HG02798 (cell line): ENCODE measurements at regions not wholly inside any gene's neighbourhood (a gene's known extent, or its start where the extent isn't known, plus 50 kb on each side); places are given as distances from the start of the nearest gene placed in this dataset.
"Not testable (repeated sequence)": the region's sequence is repeated elsewhere in the genome, so short reads cannot be mapped to it uniquely, and the experiment has no call there.

Experiments
- ATAC-seq: cut with Tn5 transposase; IDR thresholded peaks from one replicate; pipeline ENCODE4 v1.9.1; 2021; ENCODE audit warnings: mild to moderate bottlenecking; ENCODE audit not compliant: unreplicated experiment, poor library complexity

DNA sequence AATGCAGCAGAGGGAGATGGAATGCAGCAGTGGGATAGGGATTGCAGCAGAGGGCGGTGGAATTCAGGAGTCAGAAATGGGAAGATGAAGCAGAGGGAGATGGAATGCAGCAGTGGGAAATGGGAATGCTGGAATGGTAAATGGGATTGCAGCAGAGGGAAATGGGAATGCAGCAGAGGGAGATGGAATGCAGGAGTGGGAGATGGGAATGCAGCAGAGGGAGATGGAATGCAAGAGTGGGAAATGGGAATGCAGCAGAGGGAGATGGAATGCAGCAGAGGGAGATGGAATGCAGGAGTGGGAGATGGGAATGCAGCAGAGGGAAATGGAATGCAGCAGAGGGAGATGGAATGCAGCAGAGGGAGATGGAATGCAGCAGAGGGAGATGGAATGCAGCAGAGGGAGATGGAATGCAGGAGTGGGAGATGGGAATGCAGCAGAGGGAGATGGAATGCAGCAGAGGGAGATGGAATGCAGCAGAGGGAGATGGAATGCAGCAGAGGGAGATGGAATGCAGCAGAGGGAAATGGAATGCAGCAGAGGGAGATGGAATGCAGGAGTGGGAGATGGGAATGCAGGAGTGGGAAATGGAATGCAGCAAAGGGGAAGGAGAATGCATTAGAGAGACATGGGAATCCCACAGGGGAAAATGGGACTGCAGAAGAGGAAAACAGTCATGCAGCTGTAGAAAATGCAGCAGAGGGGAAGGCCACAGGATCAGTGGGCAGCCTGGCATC, 329.8 kb downstream of the EMP1 start:
- not testable (repeated sequence) for ATAC-seq

DNA sequence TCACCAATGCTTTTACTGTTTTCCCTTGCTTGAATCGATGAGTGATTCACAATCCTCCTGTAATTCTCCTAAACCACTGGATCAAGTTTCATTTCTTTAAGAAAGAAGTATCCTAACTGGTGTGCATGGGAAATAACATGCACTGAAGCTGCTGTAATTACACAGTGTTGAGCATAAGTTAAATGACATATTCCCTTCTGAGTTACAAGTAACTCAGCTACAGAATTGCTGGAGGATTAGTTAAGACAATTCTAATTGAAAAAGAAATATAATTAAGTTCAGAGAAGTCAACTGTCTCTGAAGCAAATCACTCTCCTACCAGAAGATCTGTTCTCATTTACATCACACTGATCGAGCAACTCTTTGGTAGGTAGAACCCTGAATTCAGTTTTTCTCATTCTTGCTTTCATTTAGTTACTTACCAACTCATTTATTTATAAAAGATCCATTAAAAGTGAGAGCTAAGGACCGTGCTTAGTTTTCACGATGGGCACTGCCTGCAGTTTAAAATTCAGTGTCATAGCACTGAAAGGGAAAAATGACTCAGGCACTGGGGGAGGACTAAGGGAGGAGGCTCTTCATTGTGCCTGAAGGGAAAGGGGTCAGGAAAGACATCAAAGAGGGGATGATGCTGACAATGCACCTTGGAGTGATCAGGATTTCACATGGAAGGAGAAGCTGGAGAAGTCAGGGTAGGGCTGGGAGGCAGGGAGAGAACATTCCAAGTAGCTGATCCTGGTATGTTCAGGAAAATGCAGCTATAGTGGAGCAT, 327.2 kb downstream of the EMP1 start:
- no peak for ATAC-seq

DNA sequence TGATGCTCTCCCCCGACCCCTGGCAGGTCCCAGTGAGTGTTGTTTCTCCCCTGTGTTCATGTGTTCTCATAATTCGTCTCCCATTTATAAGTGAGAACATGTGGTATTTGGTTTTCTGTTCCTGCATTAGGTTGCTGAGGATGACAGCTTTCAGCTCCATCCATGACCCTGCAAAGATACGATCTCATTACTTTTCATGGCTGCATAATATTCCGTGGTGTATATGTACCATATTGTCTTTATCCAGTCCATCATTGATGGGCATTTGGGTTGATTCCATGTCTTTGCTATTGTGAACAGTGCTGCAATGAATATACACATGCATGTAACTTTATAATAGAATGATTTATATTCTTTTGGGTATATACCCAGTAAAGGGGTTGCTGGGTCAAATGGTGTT, 321.5 kb downstream of the EMP1 start:
- ATAC-seq: not testable (repeated sequence)

- no peak for ATAC-seq
These were observed 313.2 kb downstream of the EMP1 start for GRCh38 chr12:13509740-13510139.

GRCh38 chr12:13505636-13506035, 309.1 kb downstream of the EMP1 start:
- ATAC-seq: no peak

DNA sequence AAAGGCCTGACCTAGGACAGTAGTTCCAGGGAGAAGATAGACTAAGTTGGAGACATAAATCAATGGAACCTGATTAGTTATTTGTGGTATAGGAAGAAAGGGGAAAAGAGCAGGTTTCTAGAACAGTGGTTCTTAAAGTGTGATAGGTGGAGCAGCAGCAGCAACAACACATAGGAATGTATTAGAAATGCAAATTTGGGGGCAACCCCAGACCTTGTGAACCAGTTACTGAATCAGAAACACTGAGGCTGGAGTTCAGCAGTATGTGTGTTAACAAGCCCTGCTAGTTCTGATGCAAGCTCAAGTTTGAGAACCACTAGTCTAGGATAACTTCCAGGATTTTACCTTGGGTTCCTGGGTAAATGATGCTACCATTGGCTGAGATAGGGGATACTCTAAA, 308.7 kb downstream of the EMP1 start:
- ATAC-seq: no peak

DNA sequence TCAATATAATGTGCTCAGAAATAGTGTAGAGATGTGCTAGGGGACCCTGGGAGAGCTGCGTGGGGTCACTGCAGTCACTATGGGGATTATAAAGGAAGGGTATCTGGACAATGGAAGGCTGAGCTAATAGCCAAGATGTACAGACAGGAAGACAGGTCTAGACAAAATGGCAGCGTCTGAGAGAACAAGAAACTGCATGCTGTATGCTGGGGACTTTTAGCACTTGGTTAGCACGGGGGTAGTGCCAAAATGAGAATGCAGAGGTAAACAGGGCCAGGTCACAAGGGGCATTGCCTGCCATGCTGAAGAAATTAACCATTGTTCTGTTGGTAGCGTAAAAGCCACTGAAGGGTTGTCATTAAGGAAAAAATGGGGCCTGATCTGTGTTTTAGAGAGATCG, 308.2 kb downstream of the EMP1 start:
- no peak for ATAC-seq

- ATAC-seq: no peak
These were observed 307.5 kb downstream of the EMP1 start for GRCh38 chr12:13504074-13504473.

DNA sequence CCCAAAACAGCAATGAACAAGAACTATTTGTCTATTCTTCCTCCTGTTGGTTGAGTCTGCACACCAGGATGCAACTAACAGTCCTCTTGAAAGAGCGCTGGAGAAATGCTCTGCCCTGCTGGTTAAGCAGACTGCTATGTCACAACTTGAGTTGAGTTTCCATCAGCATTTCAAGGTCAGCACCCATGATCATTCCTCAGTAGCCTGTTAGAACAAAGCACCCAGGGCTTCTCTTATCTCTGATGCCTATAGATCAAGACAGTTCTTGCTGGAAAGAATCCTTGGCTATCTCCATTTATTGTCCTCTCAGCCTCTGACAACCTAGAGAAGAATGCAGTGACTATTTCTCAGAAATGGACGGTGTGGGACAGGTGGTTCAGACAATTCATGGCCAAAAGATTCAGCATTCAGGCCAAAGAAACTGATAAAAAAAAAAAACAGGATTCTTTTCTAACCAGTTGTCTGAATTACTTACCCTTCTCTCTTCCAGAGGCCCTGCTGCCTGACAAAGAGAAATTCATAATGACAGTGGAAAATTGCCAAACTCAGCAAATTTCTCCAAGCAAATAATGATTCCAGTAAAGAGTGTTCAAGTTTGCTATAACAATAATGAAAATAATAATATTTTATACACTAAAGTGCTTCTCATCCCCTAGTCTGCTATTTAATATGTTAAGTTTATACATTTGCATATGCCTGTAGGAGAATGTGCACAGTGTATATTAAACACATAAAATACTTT, 306.7 kb downstream of the EMP1 start:
- ATAC-seq: no peak

DNA sequence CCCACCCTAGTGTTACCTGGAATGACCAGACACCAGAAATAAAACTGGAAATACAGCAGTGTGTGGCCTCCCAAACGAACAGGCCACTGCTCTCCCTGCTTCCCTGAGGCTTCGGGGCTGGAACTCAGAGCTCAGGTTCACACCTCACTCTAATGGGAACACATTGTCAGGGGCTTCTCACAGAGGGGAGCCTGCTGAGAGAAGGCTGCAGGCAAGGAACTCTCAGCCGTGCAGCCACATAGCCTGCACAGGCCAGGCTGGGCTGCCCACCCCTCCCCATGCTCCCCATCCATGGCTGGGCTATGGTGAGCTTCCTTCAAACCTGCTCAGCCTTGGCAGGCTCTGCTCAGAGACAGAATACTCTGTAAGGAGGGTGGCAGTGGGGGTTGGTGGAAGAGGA, 302.5 kb downstream of the EMP1 start:
- ATAC-seq: no peak

- ATAC-seq: no peak
These were observed 299.6 kb downstream of the EMP1 start for GRCh38 chr12:13496111-13496510.

DNA sequence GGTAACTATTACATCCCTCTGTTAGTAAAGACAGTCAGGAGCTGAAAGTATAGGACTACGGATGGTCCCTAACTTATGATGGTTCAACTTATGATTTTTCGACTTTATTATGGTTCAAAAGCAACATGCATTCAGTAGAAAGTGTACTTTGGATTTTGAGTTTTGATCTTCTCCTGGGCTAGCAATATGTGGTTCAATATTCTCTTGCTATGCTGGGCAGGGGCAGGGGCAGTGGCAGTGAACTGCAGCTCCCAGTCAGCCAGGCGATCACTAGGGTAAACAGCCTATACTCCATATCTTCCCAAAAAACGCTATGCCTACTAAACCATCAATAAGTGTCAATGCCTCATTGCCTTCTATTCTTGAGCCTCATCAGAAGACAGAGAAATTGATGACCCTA, 292.7 kb downstream of the EMP1 start:
- ATAC-seq: no peak

DNA sequence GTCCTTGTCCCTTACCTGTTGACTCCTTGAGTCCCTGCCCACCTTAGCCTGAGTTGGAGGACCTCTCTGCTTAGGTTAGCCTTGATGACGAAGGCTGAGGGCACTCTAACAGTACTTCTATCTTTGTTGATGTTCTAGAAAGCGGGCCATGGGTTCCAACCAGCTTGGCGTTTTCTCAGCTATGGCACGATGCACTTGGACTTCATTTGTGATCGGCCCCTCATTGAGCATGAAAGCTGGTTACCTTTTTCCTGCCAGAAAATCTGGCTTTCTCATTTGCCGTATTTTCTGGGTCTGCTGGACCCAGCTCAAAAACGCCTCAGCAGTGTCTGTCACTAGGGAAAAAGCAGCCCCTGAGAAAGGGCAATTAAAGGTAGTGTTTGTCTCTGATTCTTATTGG, 290.8 kb downstream of the EMP1 start:
- no peak for ATAC-seq

GRCh38 chr12:13486794-13487193, 290.3 kb downstream of the EMP1 start:
- ATAC-seq: no peak

DNA sequence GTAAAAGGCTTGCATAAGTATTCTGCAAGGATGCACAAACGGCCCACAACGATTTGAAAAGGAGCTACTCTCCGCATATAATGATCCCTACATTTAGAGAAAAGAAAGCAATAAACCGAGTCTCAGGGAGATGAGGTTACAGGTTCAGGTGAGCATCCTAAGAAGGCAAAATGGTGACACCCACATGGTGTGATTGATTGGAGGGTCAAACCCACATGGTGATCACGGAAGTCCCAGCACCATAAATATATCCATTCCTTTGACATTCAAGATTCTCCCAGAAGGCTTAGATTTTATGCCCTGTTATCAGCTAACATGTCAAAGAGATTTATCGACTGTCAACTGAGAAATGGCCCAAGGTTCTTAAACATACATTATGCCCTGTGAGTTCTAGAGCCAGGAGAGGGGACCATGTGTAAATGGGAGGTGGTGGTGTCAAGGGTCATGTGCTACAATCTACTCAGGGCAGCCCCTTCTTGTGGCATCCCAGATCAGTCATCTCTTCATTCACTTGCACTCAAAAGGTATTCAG, 282.2 kb downstream of the EMP1 start:
- no peak for ATAC-seq

DNA sequence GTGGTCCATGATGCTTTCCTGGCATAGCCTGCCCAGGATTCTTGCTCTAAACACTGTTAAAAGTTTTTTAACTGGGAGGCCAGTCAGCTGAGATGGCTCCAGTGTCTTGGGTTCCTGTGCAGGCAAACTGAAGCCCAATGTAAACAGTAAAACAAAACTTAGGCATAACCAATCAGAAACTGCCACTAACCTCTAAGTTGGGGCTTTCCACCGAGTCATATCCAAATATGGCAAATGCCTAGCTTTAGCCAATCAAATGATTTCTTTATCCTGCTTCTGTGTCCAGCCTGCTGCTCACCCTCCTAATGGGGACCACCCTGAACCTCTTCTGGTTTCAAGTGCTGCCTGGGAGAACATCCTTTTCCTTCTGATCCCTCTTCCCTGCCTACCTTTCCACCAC, 277.9 kb downstream of the EMP1 start:
- no peak for ATAC-seq

DNA sequence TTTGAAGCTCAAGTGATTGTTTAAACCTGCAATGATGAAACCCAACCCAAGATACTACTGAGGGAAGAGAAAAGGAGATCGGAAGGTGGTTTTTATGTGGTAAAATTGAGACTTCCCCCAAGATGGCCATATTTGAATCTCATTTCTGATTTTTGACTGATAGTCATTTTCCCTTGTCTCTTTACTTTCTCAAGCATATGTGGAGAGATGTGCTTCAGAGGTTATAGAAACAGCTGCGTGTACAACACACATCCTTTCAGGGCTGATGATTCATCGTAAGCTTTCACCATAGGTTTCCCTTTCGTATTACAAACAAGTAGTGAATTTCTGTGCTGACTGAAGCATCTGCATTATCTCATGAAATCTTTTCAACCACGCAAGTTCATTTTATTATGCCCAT, 276.2 kb downstream of the EMP1 start:
- ATAC-seq: peak; percentile 97

GRCh38 chr12:13471471-13471870, 274.9 kb downstream of the EMP1 start:
- ATAC-seq: no peak

DNA sequence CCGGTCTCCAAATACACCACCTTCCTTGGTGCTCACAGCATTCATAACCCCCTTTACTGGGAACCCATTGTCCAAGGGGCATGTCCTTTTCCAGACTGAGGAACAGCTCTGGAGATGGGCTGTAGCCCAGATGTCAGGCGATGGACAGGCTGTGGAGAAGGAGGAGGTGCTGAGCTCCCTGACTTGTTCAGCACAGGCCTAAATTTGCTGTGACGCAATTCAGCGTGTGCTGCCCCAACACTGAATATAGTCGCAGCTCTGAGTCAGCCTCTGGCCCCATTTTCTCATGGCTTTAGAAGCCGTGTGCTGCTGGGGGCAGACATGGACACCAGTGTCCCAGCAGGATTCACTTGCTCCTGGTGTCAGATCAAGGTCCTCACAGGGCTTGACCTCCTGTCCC, 269.1 kb downstream of the EMP1 start:
- ATAC-seq: no peak

DNA sequence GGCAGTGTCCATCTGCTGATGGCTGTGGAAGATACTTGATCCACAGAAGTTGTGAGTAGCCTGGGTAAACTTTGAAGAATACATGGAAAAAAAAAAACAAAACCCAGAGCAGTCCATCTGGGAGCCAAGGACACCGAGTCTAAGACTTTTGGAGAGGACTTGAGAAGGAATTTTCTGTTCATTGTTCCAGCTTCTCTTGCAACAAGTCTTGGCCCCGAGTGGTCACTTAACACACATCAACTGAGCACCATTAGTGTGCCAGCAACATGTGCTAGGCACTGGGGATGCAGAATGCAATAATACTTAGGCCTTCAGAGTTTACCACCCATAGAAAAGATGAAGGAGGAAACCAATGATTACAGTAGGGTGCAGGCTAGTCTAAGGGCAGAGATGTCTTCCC, 266.7 kb downstream of the EMP1 start:
- ATAC-seq: no peak

GRCh38 chr12:13462450-13462849, 265.9 kb downstream of the EMP1 start:
- no peak for ATAC-seq
